H9 (cell line): ENCODE measurements at regions not wholly inside any gene's neighbourhood (a gene's known extent, or its start where the extent isn't known, plus 50 kb on each side); places are given as distances from the start of the nearest gene placed in this dataset.

Experiments
- DNase-seq: peaks from one replicate; pipeline ENCODE4 v3.0.0-alpha.2; 2017
- H2AFZ ChIP-seq: one replicate; pipeline ENCODE4 v1.6.1; 2013; ENCODE audit warnings: mild to moderate bottlenecking, low read length, control low read depth, moderate library complexity
- H2AK5ac ChIP-seq: 2 replicates; pipeline ENCODE4 v1.6.1; 2013; ENCODE audit warnings: low read length, control low read depth, mixed read lengths; ENCODE audit not compliant: insufficient read length
- H2BK120ac ChIP-seq: one replicate; pipeline ENCODE4 v1.6.1; 2013; ENCODE audit warnings: low read depth, mild to moderate bottlenecking, low read length, control low read depth, inconsistent platforms; ENCODE audit not compliant: poor library complexity, severe bottlenecking
- H2BK12ac ChIP-seq: 2 replicates; pipeline ENCODE4 v1.6.1; 2013; ENCODE audit warnings: low read length, control low read depth, mixed read lengths, low read depth; ENCODE audit not compliant: insufficient read length
- H2BK15ac ChIP-seq: 2 replicates; pipeline ENCODE4 v1.6.1; 2013; ENCODE audit warnings: low read depth, low read length, control low read depth
- H2BK20ac ChIP-seq: one replicate; pipeline ENCODE4 v1.6.1; 2013; ENCODE audit warnings: low read depth, mild to moderate bottlenecking, low read length, control low read depth, inconsistent platforms; ENCODE audit not compliant: poor library complexity, severe bottlenecking
- H2BK5ac ChIP-seq: 2 replicates; pipeline ENCODE4 v1.6.1; 2013; ENCODE audit warnings: low read length, control low read depth, mixed read lengths; ENCODE audit not compliant: insufficient read length
- H3K14ac ChIP-seq: 2 replicates; pipeline ENCODE4 v1.6.1; 2013; ENCODE audit warnings: low read length, control low read depth; ENCODE audit not compliant: insufficient read depth
- H3K18ac ChIP-seq: 2 replicates; pipeline ENCODE4 v1.6.1; 2013; ENCODE audit warnings: low read depth, mild to moderate bottlenecking, mixed read lengths, low read length, control low read depth; ENCODE audit not compliant: insufficient read length
- H3K23ac ChIP-seq: 2 replicates; pipeline ENCODE4 v1.6.1; 2013; ENCODE audit warnings: low read length, control low read depth, mixed read lengths, low read depth; ENCODE audit not compliant: insufficient read length
- H3K23me2 ChIP-seq: 2 replicates; pipeline ENCODE4 v1.6.1; 2013; ENCODE audit warnings: low read depth, mild to moderate bottlenecking, mixed read lengths, low read length, control low read depth; ENCODE audit not compliant: insufficient read length, poor library complexity, severe bottlenecking
- H3K27ac ChIP-seq: 2 replicates; pipeline ENCODE4 v1.5.1; 2013; ENCODE audit warnings: low read length, control low read depth, mixed read lengths, low read depth; ENCODE audit not compliant: insufficient read length
- H3K27me3 ChIP-seq: 2 replicates; pipeline ENCODE4 v1.6.1; 2013; ENCODE audit warnings: low read length, control low read depth, inconsistent platforms; ENCODE audit not compliant: insufficient read depth
- H3K4ac ChIP-seq: 2 replicates; pipeline ENCODE4 v1.6.1; 2013; ENCODE audit warnings: low read depth, mild to moderate bottlenecking, control low read depth, inconsistent platforms, low read length, moderate library complexity
- H3K4me1 ChIP-seq: 2 replicates; pipeline ENCODE4 v1.6.1; 2013; ENCODE audit warnings: low read length, control low read depth, inconsistent platforms; ENCODE audit not compliant: insufficient read depth
- H3K4me2 ChIP-seq: 2 replicates; pipeline ENCODE4 v1.6.1; 2013; ENCODE audit warnings: low read length, control low read depth, mixed read lengths; ENCODE audit not compliant: insufficient read length, insufficient read depth
- H3K56ac ChIP-seq: 2 replicates; pipeline ENCODE4 v1.6.1; 2013; ENCODE audit warnings: low read depth, mild to moderate bottlenecking, mixed read lengths, low read length, control low read depth; ENCODE audit not compliant: insufficient read length
- H3K79me1 ChIP-seq: 2 replicates; pipeline ENCODE4 v1.6.1; 2013; ENCODE audit warnings: low read depth, mild to moderate bottlenecking, moderate library complexity, low read length, control low read depth, inconsistent platforms; ENCODE audit not compliant: insufficient read depth, poor library complexity, severe bottlenecking
- H3K79me2 ChIP-seq: 2 replicates; pipeline ENCODE4 v1.6.1; 2013; ENCODE audit warnings: low read length, control low read depth, inconsistent platforms; ENCODE audit not compliant: insufficient read depth
- H3K9ac ChIP-seq: 2 replicates; pipeline ENCODE4 v1.6.1; 2013; ENCODE audit warnings: low read length, control low read depth, mixed read lengths; ENCODE audit not compliant: insufficient read length; ENCODE audit errors: extremely low read depth
- H3K9me3 ChIP-seq: one replicate; pipeline ENCODE4 v1.6.1; 2013; ENCODE audit warnings: low read depth, low read length, inconsistent platforms; ENCODE audit not compliant: control insufficient read depth
- H3T11ph ChIP-seq: one replicate; pipeline ENCODE4 v1.6.1; 2013; ENCODE audit warnings: mild to moderate bottlenecking, low read length, control low read depth, inconsistent platforms
- H4K20me1 ChIP-seq: one replicate; pipeline ENCODE4 v1.6.1; 2013; ENCODE audit not compliant: control insufficient read depth, insufficient read length, insufficient read depth
- H4K5ac ChIP-seq: 2 replicates; pipeline ENCODE4 v1.6.1; 2013; ENCODE audit warnings: low read depth, mild to moderate bottlenecking, mixed read lengths, low read length, control low read depth; ENCODE audit not compliant: insufficient read length
- H4K8ac ChIP-seq: replicated peaks from 2 replicates; pipeline ENCODE4 v1.6.1; 2013; ENCODE audit warnings: low read length, control low read depth, mixed read lengths, low read depth; ENCODE audit not compliant: insufficient read length
- H4K91ac ChIP-seq: 2 replicates; pipeline ENCODE4 v1.6.1; 2013; ENCODE audit warnings: low read depth, mild to moderate bottlenecking, moderate library complexity, mixed read lengths, low read length, control low read depth; ENCODE audit not compliant: insufficient read length
- H3K27ac Mint-ChIP-seq, 3 experiments: 2 replicates in 2 of 3; 3 replicates in 1 of 3; pipeline ENCODE4 v1.8.0; 2020 to 2021; ENCODE audit warnings: mixed read lengths in 3 of 3, mild to moderate bottlenecking in 1 of 3, moderate library complexity in 1 of 3
- H3K27me3 Mint-ChIP-seq: 2 replicates; pipeline ENCODE4 v1.8.0; 2021; ENCODE audit warnings: low read depth, mild to moderate bottlenecking, moderate library complexity, mixed read lengths
- H3K36me3 Mint-ChIP-seq, 3 experiments: 2 replicates in 2 of 3; 3 replicates in 1 of 3; pipeline ENCODE4 v1.8.0; 2020 to 2021; ENCODE audit warnings: low read depth in 3 of 3, mixed read lengths in 3 of 3; ENCODE audit not compliant: insufficient read depth in 1 of 3
- H3K4me1 Mint-ChIP-seq, 2 experiments: 2 replicates each; pipeline ENCODE4 v1.8.0; 2020; ENCODE audit warnings: mixed read lengths in 2 of 2
- H3K4me3 Mint-ChIP-seq, 2 experiments: 2 replicates in 1 of 2; 3 replicates in 1 of 2; pipeline ENCODE4 v1.8.0; 2020 to 2021; ENCODE audit warnings: mild to moderate bottlenecking in 2 of 2, mixed read lengths in 2 of 2, moderate library complexity in 1 of 2
- H3K9me3 Mint-ChIP-seq, 2 experiments: 2 replicates in 1 of 2; 3 replicates in 1 of 2; pipeline ENCODE4 v1.8.0; 2020; ENCODE audit warnings: mild to moderate bottlenecking in 2 of 2, mixed read lengths in 2 of 2, moderate library complexity in 1 of 2
- WGBS: extraction: QIAGEN DNeasy Blood & Tissue Kit; methylation state at CpG from one replicate; pipeline ENCODE4 v1.1.7; 2013; ENCODE audit warnings: missing lambda C conversion rate, low lambda C conversion rate, mixed read lengths; ENCODE audit not compliant: insufficient read length; ENCODE audit errors: extremely low coverage; 5-methylcytosine and 5-hydroxymethylcytosine counted together
- TF ChIP-seq, protein P1 (sequence below): fragments of 200-600 bp; sonication (generic); conservative IDR thresholded peaks from 3 replicates; pipeline ENCODE4 v1.8.0; 2021; ENCODE audit warnings: antibody characterized with exemption, mild to moderate bottlenecking

- Histone ChIP-seq H3K27ac (no peak overlapping the region), H3K56ac (no peak overlapping the region), H2BK15ac (no peak overlapping the region), H3K79me2 (no peaks in the 10 kb centered on the region), H3K4me2 (no peak overlapping the region), H3T11ph (no peak overlapping the region), H2BK12ac (no peak overlapping the region), H4K20me1 (no peaks in the 10 kb centered on the region), H3K4ac (no peak overlapping the region), H3K23ac (no peak overlapping the region), H3K9me3 (no peaks in the 10 kb centered on the region), H3K79me1 (no peaks in the 10 kb centered on the region), H3K18ac (no peak overlapping the region), H2BK120ac (no peak overlapping the region), H4K5ac (no peak overlapping the region), H2AK5ac (no peak overlapping the region), H3K9ac (no peak overlapping the region), H3K14ac (no peak overlapping the region), H3K4me1 (no peaks in the 10 kb centered on the region), H2AFZ (no peak overlapping the region), H2BK20ac (no peak overlapping the region), H3K23me2 (no peaks in the 10 kb centered on the region), H4K8ac (no peak overlapping the region), H4K91ac (no peak overlapping the region), H3K27me3 (no peaks in the 10 kb centered on the region), H2BK5ac (no peak overlapping the region)
- TF ChIP-seq, protein P1, sequence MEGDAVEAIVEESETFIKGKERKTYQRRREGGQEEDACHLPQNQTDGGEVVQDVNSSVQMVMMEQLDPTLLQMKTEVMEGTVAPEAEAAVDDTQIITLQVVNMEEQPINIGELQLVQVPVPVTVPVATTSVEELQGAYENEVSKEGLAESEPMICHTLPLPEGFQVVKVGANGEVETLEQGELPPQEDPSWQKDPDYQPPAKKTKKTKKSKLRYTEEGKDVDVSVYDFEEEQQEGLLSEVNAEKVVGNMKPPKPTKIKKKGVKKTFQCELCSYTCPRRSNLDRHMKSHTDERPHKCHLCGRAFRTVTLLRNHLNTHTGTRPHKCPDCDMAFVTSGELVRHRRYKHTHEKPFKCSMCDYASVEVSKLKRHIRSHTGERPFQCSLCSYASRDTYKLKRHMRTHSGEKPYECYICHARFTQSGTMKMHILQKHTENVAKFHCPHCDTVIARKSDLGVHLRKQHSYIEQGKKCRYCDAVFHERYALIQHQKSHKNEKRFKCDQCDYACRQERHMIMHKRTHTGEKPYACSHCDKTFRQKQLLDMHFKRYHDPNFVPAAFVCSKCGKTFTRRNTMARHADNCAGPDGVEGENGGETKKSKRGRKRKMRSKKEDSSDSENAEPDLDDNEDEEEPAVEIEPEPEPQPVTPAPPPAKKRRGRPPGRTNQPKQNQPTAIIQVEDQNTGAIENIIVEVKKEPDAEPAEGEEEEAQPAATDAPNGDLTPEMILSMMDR: no peak
- Mint-ChIP-seq H3K36me3 (no peaks in the 10 kb centered on the region), H3K4me3 (no peak overlapping the region), H3K9me3 (no peaks in the 10 kb centered on the region; a peak in 1 of 5 replicates), H3K4me1 (peaks cover 8 to 12% of the 10 kb centered on the region in 2 experiments), H3K27me3 (peaks cover 5% of the 10 kb centered on the region; the same call in 1 of the 2 replicates), H3K27ac (no peak overlapping the region)
- no CpG with 5 or more reads among the region's 50 CpGs for WGBS
- no peak for DNase-seq
These were observed 58.6 kb downstream of the JAKMIP3 start for GRCh38 chr10:132124201-132124920.
